ENCODE measurements at regions not wholly inside any gene's neighbourhood (a gene's known extent, or its start where the extent isn't known, plus 50 kb on each side); places are given as distances from the start of the nearest gene placed in this dataset.

- DNase-seq (ENCODE audit: low spot score): peak; percentile 92
These were observed 196.4 kb upstream of the C1QTNF7 start for GRCh38 chr4:15231265-15232091.

GRCh38 chr4:15232366-15233263 lies 195.2 kb upstream of the C1QTNF7 start:
- no peak for DNase-seq (ENCODE audit: low spot score)

GRCh38 chr4:15233264-15233597 lies 194.6 kb upstream of the C1QTNF7 start:
- DNase-seq (ENCODE audit: low spot score): peak; percentile 68

- DNase-seq (ENCODE audit: low spot score): no peak
These were observed 194.2 kb upstream of the C1QTNF7 start for GRCh38 chr4:15233626-15234025.

- DNase-seq (ENCODE audit: low spot score): no peak
These were observed 193.5 kb upstream of the C1QTNF7 start for GRCh38 chr4:15234116-15234855.

- DNase-seq (ENCODE audit: low spot score): no peak
These were observed 193.0 kb upstream of the C1QTNF7 start for GRCh38 chr4:15234856-15235126.

GRCh38 chr4:15235135-15235534 lies 192.7 kb upstream of the C1QTNF7 start:
- no peak for DNase-seq (ENCODE audit: low spot score)

GRCh38 chr4:15237648-15238230 lies 190.1 kb upstream of the C1QTNF7 start:
- no peak for DNase-seq (ENCODE audit: low spot score)

GRCh38 chr4:15238720-15239119 lies 189.1 kb upstream of the C1QTNF7 start:
- peak; percentile 41 for DNase-seq (ENCODE audit: low spot score)

- no peak for DNase-seq (ENCODE audit: low spot score)
These were observed 188.0 kb upstream of the C1QTNF7 start for GRCh38 chr4:15239866-15240265.

GRCh38 chr4:15240764-15241163 lies 187.1 kb upstream of the C1QTNF7 start:
- DNase-seq (ENCODE audit: low spot score): no peak

- DNase-seq (ENCODE audit: low spot score): no peak
These were observed 185.8 kb upstream of the C1QTNF7 start for GRCh38 chr4:15242021-15242420.

- DNase-seq (ENCODE audit: low spot score): no peak
These were observed 183.5 kb upstream of the C1QTNF7 start for GRCh38 chr4:15244354-15244753.

GRCh38 chr4:15245006-15245530 lies 182.8 kb upstream of the C1QTNF7 start:
- no peak for DNase-seq (ENCODE audit: low spot score)

GRCh38 chr4:15250021-15250441 lies 177.8 kb upstream of the C1QTNF7 start:
- no peak for DNase-seq (ENCODE audit: low spot score)

GRCh38 chr4:15253349-15253748 lies 174.5 kb upstream of the C1QTNF7 start:
- DNase-seq (ENCODE audit: low spot score): no peak

GRCh38 chr4:15254236-15254880 lies 173.5 kb upstream of the C1QTNF7 start:
- no peak for DNase-seq (ENCODE audit: low spot score)

- DNase-seq (ENCODE audit: low spot score): no peak
These were observed 172.3 kb upstream of the C1QTNF7 start for GRCh38 chr4:15255537-15255936.

- DNase-seq (ENCODE audit: low spot score): no peak
These were observed 167.1 kb upstream of the C1QTNF7 start for GRCh38 chr4:15260758-15261157.

- DNase-seq (ENCODE audit: low spot score): no peak
These were observed 165.4 kb upstream of the C1QTNF7 start for GRCh38 chr4:15262396-15262795.

- DNase-seq (ENCODE audit: low spot score): no peak
These were observed 157.6 kb upstream of the C1QTNF7 start for GRCh38 chr4:15270201-15270600.

- no peak for DNase-seq (ENCODE audit: low spot score)
These were observed 141.8 kb upstream of the C1QTNF7 start for GRCh38 chr4:15286041-15286440.
